ENCODE measurements at regions not wholly inside any gene's neighbourhood (a gene's known extent, or its start where the extent isn't known, plus 50 kb on each side); places are given as distances from the start of the nearest gene placed in this dataset.

GRCh38 chr7:32158076-32158475, 87.9 kb upstream of the PDE1C start:
- H3K18ac ChIP-seq (ENCODE audit: low read length), result no peak overlapping the region
- H3K4me3 ChIP-seq (ENCODE audit: low read depth, low read length), result no peak overlapping the region
- H3K79me1 ChIP-seq (ENCODE audit: low read length), result no peaks in the 10 kb centered on the region
- H3K9ac ChIP-seq (ENCODE audit: low read length), result no peak overlapping the region
- no CpG with 5 or more reads among the region's 5 CpGs for WGBS (ENCODE audit: extremely low coverage, insufficient coverage, insufficient read length)
- no peak overlapping the region for H2BK120ac ChIP-seq (ENCODE audit: insufficient read depth, low read length, poor library complexity)
- DNase-seq, result no peak
- no peak overlapping the region for H2BK5ac ChIP-seq (ENCODE audit: low read depth, low read length, poor library complexity)
- H3K36me3 ChIP-seq (ENCODE audit: control insufficient read depth in 1 of 2, insufficient read depth in 2 of 2, low read length in 2 of 2), result no peaks in the 10 kb centered on the region
- H3K4me1 ChIP-seq (ENCODE audit: control insufficient read depth in 1 of 2, insufficient read depth in 2 of 2, low read length in 2 of 2), result peaks cover 5 to 10% of the 10 kb centered on the region in 2 experiments
- H4K12ac ChIP-seq (ENCODE audit: low read depth, low read length), result no peak overlapping the region
- H3K4ac ChIP-seq (ENCODE audit: low read depth, low read length), result no peak overlapping the region
- no peak overlapping the region for H2BK12ac ChIP-seq (ENCODE audit: low read length)
- no peaks in the 10 kb centered on the region for H3K27me3 ChIP-seq (ENCODE audit: insufficient read depth, low read length)
- H2AFZ ChIP-seq (ENCODE audit: insufficient read depth, low read length, poor library complexity), result no peak overlapping the region
- no peak overlapping the region for H3K14ac ChIP-seq (ENCODE audit: low read length)
- no peak overlapping the region for H3K4me2 ChIP-seq (ENCODE audit: low read length)
- H3K79me2 ChIP-seq (ENCODE audit: control insufficient read depth, insufficient read depth, low read length, poor library complexity), result no peaks in the 10 kb centered on the region
- peaks cover 2% of the 10 kb centered on the region for H3K9me3 ChIP-seq (ENCODE audit: insufficient read depth, low read depth, low read length)
- no peak overlapping the region for H2AK5ac ChIP-seq (ENCODE audit: low read length)
- no peak overlapping the region for H4K91ac ChIP-seq (ENCODE audit: low read depth, low read length)
- H4K8ac ChIP-seq (ENCODE audit: low read depth, low read length), result no peak overlapping the region
- H3K27ac ChIP-seq (ENCODE audit: low read depth, low read length), result no peak overlapping the region
- H3K23ac ChIP-seq (ENCODE audit: low read length), result no peak overlapping the region

- no CpG with 5 or more reads among the region's 2 CpGs for WGBS (ENCODE audit: extremely low coverage, insufficient coverage, insufficient read length)
- H3K18ac ChIP-seq (ENCODE audit: low read length), result no peak overlapping the region
Measured at GRCh38 chr7:32155712-32156111, 85.5 kb upstream of the PDE1C start.

GRCh38 chr7:32154797-32155196, 84.6 kb upstream of the PDE1C start:
- no peak overlapping the region for H3K9ac ChIP-seq (ENCODE audit: low read length)
- H3K4me2 ChIP-seq (ENCODE audit: low read length), result no peak overlapping the region
- H3K79me1 ChIP-seq (ENCODE audit: low read length), result no peaks in the 10 kb centered on the region
- H3K9me3 ChIP-seq (ENCODE audit: insufficient read depth, low read depth, low read length), result peaks cover under 1% of the 10 kb centered on the region
- H3K27ac ChIP-seq (ENCODE audit: low read depth, low read length), result no peak overlapping the region
- H3K27me3 ChIP-seq (ENCODE audit: insufficient read depth, low read length), result no peaks in the 10 kb centered on the region
- no peak overlapping the region for H3K4me3 ChIP-seq (ENCODE audit: low read depth, low read length)
- no peak overlapping the region for H3K4ac ChIP-seq (ENCODE audit: low read depth, low read length)
- H3K23ac ChIP-seq (ENCODE audit: low read length), result no peak overlapping the region
- H3K36me3 ChIP-seq (ENCODE audit: control insufficient read depth in 1 of 2, insufficient read depth in 2 of 2, low read length in 2 of 2), result no peaks in the 10 kb centered on the region
- no peak overlapping the region for H2BK12ac ChIP-seq (ENCODE audit: low read length)
- no CpG with 5 or more reads among the region's 3 CpGs for WGBS (ENCODE audit: extremely low coverage, insufficient coverage, insufficient read length)
- H4K91ac ChIP-seq (ENCODE audit: low read depth, low read length), result no peak overlapping the region
- H2BK120ac ChIP-seq (ENCODE audit: insufficient read depth, low read length, poor library complexity), result no peak overlapping the region
- no peak overlapping the region for H3K14ac ChIP-seq (ENCODE audit: low read length)
- no peak overlapping the region for H2BK5ac ChIP-seq (ENCODE audit: low read depth, low read length, poor library complexity)
- no peak overlapping the region for H2AK5ac ChIP-seq (ENCODE audit: low read length)
- H4K12ac ChIP-seq (ENCODE audit: low read depth, low read length), result no peak overlapping the region
- no peak overlapping the region for H3K18ac ChIP-seq (ENCODE audit: low read length)
- no peak overlapping the region for H2AFZ ChIP-seq (ENCODE audit: insufficient read depth, low read length, poor library complexity)
- no peaks in the 10 kb centered on the region for H3K79me2 ChIP-seq (ENCODE audit: control insufficient read depth, insufficient read depth, low read length, poor library complexity)
- H3K4me1 ChIP-seq (ENCODE audit: control insufficient read depth in 1 of 2, insufficient read depth in 2 of 2, low read length in 2 of 2), result peaks cover 0 to 5% of the 10 kb centered on the region in 2 experiments
- no peak for DNase-seq
- H4K8ac ChIP-seq (ENCODE audit: low read depth, low read length), result no peak overlapping the region

More at GRCh38 chr7:32155712-32156111, 85.5 kb upstream of the PDE1C start:
- Histone ChIP-seq H3K4me3 (ENCODE audit: low read depth, low read length) (no peak overlapping the region), H3K9me3 (ENCODE audit: insufficient read depth, low read depth, low read length) (peaks cover 2% of the 10 kb centered on the region), H3K4me1 (ENCODE audit: control insufficient read depth in 1 of 2, insufficient read depth in 2 of 2, low read length in 2 of 2) (peaks cover 0 to 5% of the 10 kb centered on the region in 2 experiments), H3K9ac (ENCODE audit: low read length) (no peak overlapping the region), H2AFZ (ENCODE audit: insufficient read depth, low read length, poor library complexity) (no peak overlapping the region), H3K27ac (ENCODE audit: low read depth, low read length) (no peak overlapping the region), H3K79me1 (ENCODE audit: low read length) (no peaks in the 10 kb centered on the region), H2BK120ac (ENCODE audit: insufficient read depth, low read length, poor library complexity) (no peak overlapping the region), H3K27me3 (ENCODE audit: insufficient read depth, low read length) (no peaks in the 10 kb centered on the region), H3K23ac (ENCODE audit: low read length) (no peak overlapping the region), H4K91ac (ENCODE audit: low read depth, low read length) (no peak overlapping the region), H3K4me2 (ENCODE audit: low read length) (no peak overlapping the region), H3K79me2 (ENCODE audit: control insufficient read depth, insufficient read depth, low read length, poor library complexity) (no peaks in the 10 kb centered on the region), H3K36me3 (ENCODE audit: control insufficient read depth in 1 of 2, insufficient read depth in 2 of 2, low read length in 2 of 2) (no peaks in the 10 kb centered on the region), H4K12ac (ENCODE audit: low read depth, low read length) (no peak overlapping the region), H2BK5ac (ENCODE audit: low read depth, low read length, poor library complexity) (no peak overlapping the region), H3K4ac (ENCODE audit: low read depth, low read length) (no peak overlapping the region), H4K8ac (ENCODE audit: low read depth, low read length) (no peak overlapping the region), H2AK5ac (ENCODE audit: low read length) (no peak overlapping the region), H3K14ac (ENCODE audit: low read length) (no peak overlapping the region), H2BK12ac (ENCODE audit: low read length) (no peak overlapping the region)
- DNase-seq, result no peak

GRCh38 chr7:32153006-32153405, 82.8 kb upstream of the PDE1C start:
- H2BK5ac ChIP-seq (ENCODE audit: low read depth, low read length, poor library complexity), result no peak overlapping the region
- H4K91ac ChIP-seq (ENCODE audit: low read depth, low read length), result no peak overlapping the region
- H3K36me3 ChIP-seq (ENCODE audit: control insufficient read depth in 1 of 2, insufficient read depth in 2 of 2, low read length in 2 of 2), result no peaks in the 10 kb centered on the region
- no peak overlapping the region for H3K18ac ChIP-seq (ENCODE audit: low read length)
- no peak overlapping the region for H2AFZ ChIP-seq (ENCODE audit: insufficient read depth, low read length, poor library complexity)
- no peak overlapping the region for H3K4me2 ChIP-seq (ENCODE audit: low read length)
- H3K79me2 ChIP-seq (ENCODE audit: control insufficient read depth, insufficient read depth, low read length, poor library complexity), result no peaks in the 10 kb centered on the region
- H4K12ac ChIP-seq (ENCODE audit: low read depth, low read length), result no peak overlapping the region
- H2BK12ac ChIP-seq (ENCODE audit: low read length), result no peak overlapping the region
- H3K14ac ChIP-seq (ENCODE audit: low read length), result no peak overlapping the region
- H3K4me1 ChIP-seq (ENCODE audit: control insufficient read depth in 1 of 2, insufficient read depth in 2 of 2, low read length in 2 of 2), result peaks cover 0 to 5% of the 10 kb centered on the region in 2 experiments
- DNase-seq, result no peak
- no peak overlapping the region for H3K23ac ChIP-seq (ENCODE audit: low read length)
- H4K8ac ChIP-seq (ENCODE audit: low read depth, low read length), result no peak overlapping the region
- no CpG with 5 or more reads among the region's 4 CpGs for WGBS (ENCODE audit: extremely low coverage, insufficient coverage, insufficient read length)
- no peak overlapping the region for H2AK5ac ChIP-seq (ENCODE audit: low read length)
- H3K79me1 ChIP-seq (ENCODE audit: low read length), result no peaks in the 10 kb centered on the region
- H3K27me3 ChIP-seq (ENCODE audit: insufficient read depth, low read length), result no peaks in the 10 kb centered on the region
- H3K4me3 ChIP-seq (ENCODE audit: low read depth, low read length), result no peak overlapping the region
- no peak overlapping the region for H3K4ac ChIP-seq (ENCODE audit: low read depth, low read length)
- H3K9me3 ChIP-seq (ENCODE audit: insufficient read depth, low read depth, low read length), result no peaks in the 10 kb centered on the region
- no peak overlapping the region for H3K9ac ChIP-seq (ENCODE audit: low read length)
- no peak overlapping the region for H2BK120ac ChIP-seq (ENCODE audit: insufficient read depth, low read length, poor library complexity)
- H3K27ac ChIP-seq (ENCODE audit: low read depth, low read length), result no peak overlapping the region
